ENCODE measurements at regions not wholly inside any gene's neighbourhood (a gene's known extent, or its start where the extent isn't known, plus 50 kb on each side); places are given as distances from the start of the nearest gene placed in this dataset.

- no peaks in the 10 kb centered on the region for H3K36me3 ChIP-seq (replicated peaks in 1 of 2; ENCODE audit: control insufficient read depth in 1 of 2, insufficient read depth in 2 of 2, low read length in 2 of 2)
- no peak overlapping the region for H3K27ac Mint-ChIP-seq
- no peaks in the 10 kb centered on the region for H4K20me1 ChIP-seq (ENCODE audit: insufficient read depth, low read length)
- no peak overlapping the region for H3K9ac ChIP-seq (ENCODE audit: insufficient read depth, low read length, poor library complexity, severe bottlenecking)
- WGBS (ENCODE audit: insufficient coverage) = no CpG with 5 or more reads among the region's 1 CpG
- H3K27me3 ChIP-seq (ENCODE audit: control insufficient read depth in 2 of 2, insufficient read depth in 2 of 2, low read length in 2 of 2) = no peaks in the 10 kb centered on the region
- intact Hi-C loops (cut with micrococcal nuclease) = no loop called here
- peaks cover 11% of the 10 kb centered on the region for H3K4me1 Mint-ChIP-seq
- no peaks in the 10 kb centered on the region for H3K27me3 Mint-ChIP-seq (ENCODE audit: low read depth in 3 of 3)
- H2AFZ ChIP-seq (ENCODE audit: insufficient read depth, low read depth, low read length, poor library complexity, severe bottlenecking) = no peak overlapping the region
- peaks cover 0 to 5% of the 10 kb centered on the region in 2 donors for H3K4me1 ChIP-seq (ENCODE audit: control insufficient read depth in 1 of 2, insufficient read depth in 2 of 2, low read length in 2 of 2)
- no peak for DNase-seq
- H3K36me3 Mint-ChIP-seq = no peaks in the 10 kb centered on the region
- H3K79me2 ChIP-seq (ENCODE audit: insufficient read depth, low read length) = no peaks in the 10 kb centered on the region
- H3K9me3 Mint-ChIP-seq = peaks cover 0 to 6% (median 2%) of the 10 kb centered on the region in 7 donors
- no peak overlapping the region for H3K4me3 Mint-ChIP-seq
- no peak overlapping the region for H3K27ac ChIP-seq (ENCODE audit: low read depth in 1 of 2, low read length in 2 of 2)
- H3K4me3 ChIP-seq (replicated peaks in 1 of 3; ENCODE audit: low read depth in 2 of 3, low read length in 3 of 3) = no peak overlapping the region
- H3K4me2 ChIP-seq (replicated peaks; ENCODE audit: extremely low read depth, low read length, poor library complexity, severe bottlenecking) = no peak overlapping the region
- no peaks in the 10 kb centered on the region for H3K9me3 ChIP-seq (replicated peaks in 1 of 2; ENCODE audit: control insufficient read depth in 1 of 2, insufficient read depth in 1 of 2, low read length in 2 of 2)
- no peak for TF ChIP-seq CTCF (IDR thresholded peaks at IDR 0.05)
These were observed 103.7 kb upstream of the PDE3A start for GRCh38 chr12:20264608-20265114.

GRCh38 chr12:20268121-20268732 lies 100.1 kb upstream of the PDE3A start:
- intact Hi-C loops (cut with micrococcal nuclease) = no loop called here
- H3K4me3 Mint-ChIP-seq = no peak overlapping the region
- H3K4me2 ChIP-seq (replicated peaks; ENCODE audit: extremely low read depth, low read length, poor library complexity, severe bottlenecking) = no peak overlapping the region
- H3K4me1 ChIP-seq (ENCODE audit: control insufficient read depth in 1 of 2, insufficient read depth in 2 of 2, low read length in 2 of 2) = peaks cover 0 to 5% of the 10 kb centered on the region in 2 donors
- no peaks in the 10 kb centered on the region for H3K79me2 ChIP-seq (ENCODE audit: insufficient read depth, low read length)
- no peaks in the 10 kb centered on the region for H3K36me3 ChIP-seq (replicated peaks in 1 of 2; ENCODE audit: control insufficient read depth in 1 of 2, insufficient read depth in 2 of 2, low read length in 2 of 2)
- H3K36me3 Mint-ChIP-seq = no peaks in the 10 kb centered on the region
- H3K9me3 ChIP-seq (replicated peaks in 1 of 2; ENCODE audit: control insufficient read depth in 1 of 2, insufficient read depth in 1 of 2, low read length in 2 of 2) = no peaks in the 10 kb centered on the region
- WGBS (ENCODE audit: insufficient coverage) = 100% methylated on average over 2 of the region's 6 CpGs
- H3K27me3 Mint-ChIP-seq (ENCODE audit: low read depth in 3 of 3) = peaks cover 0 to 2% (median 0%) of the 10 kb centered on the region in 3 donors
- peaks cover 0 to 4% (median 0%) of the 10 kb centered on the region in 7 donors for H3K9me3 Mint-ChIP-seq
- H3K27ac ChIP-seq (ENCODE audit: low read depth in 1 of 2, low read length in 2 of 2) = no peak overlapping the region
- no peaks in the 10 kb centered on the region for H4K20me1 ChIP-seq (ENCODE audit: insufficient read depth, low read length)
- no peak overlapping the region for H2AFZ ChIP-seq (ENCODE audit: insufficient read depth, low read depth, low read length, poor library complexity, severe bottlenecking)
- no peak for TF ChIP-seq CTCF (IDR thresholded peaks at IDR 0.05)
- peak overlapping the region in 4 of 7 donors; percentile 4 to 47 (median 42) for H3K27ac Mint-ChIP-seq
- no peak overlapping the region for H3K9ac ChIP-seq (ENCODE audit: insufficient read depth, low read length, poor library complexity, severe bottlenecking)
- H3K4me1 Mint-ChIP-seq = peaks cover 11% of the 10 kb centered on the region
- no peaks in the 10 kb centered on the region for H3K27me3 ChIP-seq (ENCODE audit: control insufficient read depth in 2 of 2, insufficient read depth in 2 of 2, low read length in 2 of 2)
- H3K4me3 ChIP-seq (replicated peaks in 1 of 3; ENCODE audit: low read depth in 2 of 3, low read length in 3 of 3) = no peak overlapping the region
- DNase-seq = no peak
